Activated CD8-positive, alpha-beta memory T cell treated with anti-CD3 and anti-CD28 coated beads for 24 hours (primary cell): ENCODE measurements at regions not wholly inside any gene's neighbourhood (a gene's known extent, or its start where the extent isn't known, plus 50 kb on each side); places are given as distances from the start of the nearest gene placed in this dataset.
A peak's percentile ranks its signal among the peaks of the same experiment; 100 is the strongest.

Experiments used
- DNase-seq: peaks from one replicate; pipeline ENCODE4 v3.0.0-alpha.2; 2020

- DNase-seq: no peak
Measured at GRCh38 chr12:11568762-11569478, 80.6 kb upstream of the ETV6 start.

GRCh38 chr12:11569716-11570115, 79.8 kb upstream of the ETV6 start:
- no peak for DNase-seq

GRCh38 chr12:11573880-11574279, 75.6 kb upstream of the ETV6 start:
- no peak for DNase-seq

- DNase-seq: no peak
Measured at GRCh38 chr12:11576104-11576503, 73.4 kb upstream of the ETV6 start.

GRCh38 chr12:11577658-11578260, 71.7 kb upstream of the ETV6 start:
- DNase-seq: no peak

GRCh38 chr12:11578461-11578993, 70.9 kb upstream of the ETV6 start:
- no peak for DNase-seq

GRCh38 chr12:11580125-11580751, 69.2 kb upstream of the ETV6 start:
- no peak for DNase-seq

- peak; percentile 83 for DNase-seq
Measured at GRCh38 chr12:11581179-11581755, 68.2 kb upstream of the ETV6 start.

- DNase-seq: no peak
Measured at GRCh38 chr12:11584221-11584855, 65.1 kb upstream of the ETV6 start.

- no peak for DNase-seq
Measured at GRCh38 chr12:11592484-11592883, 57.0 kb upstream of the ETV6 start.

- no peak for DNase-seq
Measured at GRCh38 chr12:11593013-11593412, 56.5 kb upstream of the ETV6 start.

- no peak for DNase-seq
Measured at GRCh38 chr12:11595080-11595479, 54.4 kb upstream of the ETV6 start.

GRCh38 chr12:11596141-11596540, 53.3 kb upstream of the ETV6 start:
- DNase-seq: no peak

GRCh38 chr12:11598900-11599299, 50.6 kb upstream of the ETV6 start:
- DNase-seq: no peak
